Activated T-cell treated with anti-CD3 and anti-CD28 coated beads, Interleukin-2, amount 50 U/mL, for 4 hours (primary cell): ENCODE measurements at regions not wholly inside any gene's neighbourhood (a gene's known extent, or its start where the extent isn't known, plus 50 kb on each side); places are given as distances from the start of the nearest gene placed in this dataset.

Source experiments
- ATAC-seq, 2 donors: fragments of 200-7000 bp; cut with Tn5 transposase; one replicate each; pipeline ENCODE4 v1.10.0; 2021
- DNase-seq: peaks from one replicate; pipeline ENCODE4 v3.0.0-alpha.2; 2020
- H3K27me3 Mint-ChIP-seq: one replicate; pipeline ENCODE4 v1.8.0; 2021; ENCODE audit warnings: low read depth, mixed read lengths
- H3K36me3 Mint-ChIP-seq: one replicate; pipeline ENCODE4 v1.8.0; 2022; ENCODE audit warnings: mixed read lengths; ENCODE audit not compliant: insufficient read depth
- H3K4me1 Mint-ChIP-seq: one replicate; pipeline ENCODE4 v1.8.0; 2021; ENCODE audit warnings: low read depth, mixed read lengths
- H3K4me3 Mint-ChIP-seq: one replicate; pipeline ENCODE4 v1.8.0; 2021; ENCODE audit warnings: mild to moderate bottlenecking, moderate library complexity, mixed read lengths
- H3K9me3 Mint-ChIP-seq: one replicate; pipeline ENCODE4 v1.8.0; 2021; ENCODE audit warnings: mixed read lengths

DNA sequence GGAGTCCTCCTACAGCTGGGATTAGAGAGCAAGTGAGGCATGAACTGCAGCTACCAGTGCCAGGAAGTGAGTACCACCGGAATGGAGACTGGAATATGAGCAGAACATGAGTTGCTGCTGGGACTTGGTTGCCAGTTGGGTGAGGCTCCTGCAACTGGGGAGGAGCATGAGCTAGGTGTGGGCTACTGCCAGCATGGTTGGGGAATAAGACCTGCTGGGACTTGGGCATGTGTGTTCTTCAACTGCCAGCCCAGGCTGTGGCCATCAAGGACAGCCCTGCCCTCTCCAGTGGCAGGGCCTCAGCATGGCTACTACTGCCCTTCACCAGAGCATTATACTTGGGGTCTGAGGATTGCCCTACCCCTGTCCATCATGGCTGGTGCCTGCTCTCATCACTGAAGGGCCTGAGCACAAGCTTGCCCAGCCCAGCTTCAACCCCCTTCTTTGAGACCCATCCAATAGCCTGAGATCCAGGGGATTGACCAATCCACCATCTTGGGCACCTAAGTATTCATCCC lies 665.0 kb downstream of the ELAVL2 start:
- H3K4me3 Mint-ChIP-seq: no peak overlapping the region
- H3K36me3 Mint-ChIP-seq: no peaks in the 10 kb centered on the region
- H3K4me1 Mint-ChIP-seq: no peaks in the 10 kb centered on the region
- ATAC-seq (no peak), DNase-seq (no peak)
- peaks cover 11% of the 10 kb centered on the region for H3K9me3 Mint-ChIP-seq
- no peaks in the 10 kb centered on the region for H3K27me3 Mint-ChIP-seq

DNA sequence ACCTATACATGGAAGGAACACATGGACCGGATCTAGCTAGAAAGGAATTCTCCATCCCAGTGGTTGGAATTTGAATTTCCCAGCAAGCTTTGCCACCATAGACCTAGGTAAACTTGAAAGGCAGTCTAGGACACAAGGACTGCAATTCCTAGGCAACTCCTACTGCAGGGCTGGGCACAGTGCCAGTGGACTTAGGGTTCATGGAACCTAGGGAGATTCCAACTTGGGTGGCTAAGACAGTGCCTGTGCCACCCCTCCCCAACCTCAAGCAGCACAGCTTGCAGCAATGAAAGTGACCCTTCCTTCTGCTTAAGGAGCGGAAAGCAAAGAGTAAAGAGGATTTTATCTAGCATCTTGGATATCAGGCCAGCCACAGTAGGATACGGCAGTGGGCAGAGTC lies 663.3 kb downstream of the ELAVL2 start:
- Mint-ChIP-seq H3K4me3 (no peak overlapping the region), H3K27me3 (no peaks in the 10 kb centered on the region), H3K36me3 (no peaks in the 10 kb centered on the region), H3K9me3 (peaks cover 11% of the 10 kb centered on the region), H3K4me1 (no peaks in the 10 kb centered on the region)
- ATAC-seq: no peak
- DNase-seq: no peak

DNA sequence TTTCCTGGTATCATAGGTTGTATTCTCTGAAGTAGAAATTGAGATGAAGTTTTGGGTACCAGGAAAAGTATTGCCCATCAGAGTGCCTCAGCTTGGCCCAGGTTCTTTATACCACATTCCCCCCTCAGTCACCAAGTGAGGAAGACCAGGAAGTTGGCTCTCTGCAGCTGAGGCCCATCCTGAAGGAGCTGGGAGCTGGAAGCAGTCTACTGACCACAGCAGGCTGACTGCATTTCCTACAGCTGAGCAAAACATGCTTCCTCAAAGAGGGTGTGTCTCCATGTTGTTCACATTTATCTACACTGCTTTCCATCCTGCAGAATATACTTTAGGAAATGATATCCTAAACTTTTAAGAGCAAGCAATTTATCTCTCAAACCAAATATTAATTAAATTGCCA lies 654.6 kb downstream of the ELAVL2 start:
- DNase-seq: no peak
- H3K36me3 Mint-ChIP-seq: no peaks in the 10 kb centered on the region
- no peak overlapping the region for H3K4me3 Mint-ChIP-seq
- no peaks in the 10 kb centered on the region for H3K27me3 Mint-ChIP-seq
- H3K9me3 Mint-ChIP-seq: peaks cover 11% of the 10 kb centered on the region
- H3K4me1 Mint-ChIP-seq: no peaks in the 10 kb centered on the region
- no peak for ATAC-seq

DNA sequence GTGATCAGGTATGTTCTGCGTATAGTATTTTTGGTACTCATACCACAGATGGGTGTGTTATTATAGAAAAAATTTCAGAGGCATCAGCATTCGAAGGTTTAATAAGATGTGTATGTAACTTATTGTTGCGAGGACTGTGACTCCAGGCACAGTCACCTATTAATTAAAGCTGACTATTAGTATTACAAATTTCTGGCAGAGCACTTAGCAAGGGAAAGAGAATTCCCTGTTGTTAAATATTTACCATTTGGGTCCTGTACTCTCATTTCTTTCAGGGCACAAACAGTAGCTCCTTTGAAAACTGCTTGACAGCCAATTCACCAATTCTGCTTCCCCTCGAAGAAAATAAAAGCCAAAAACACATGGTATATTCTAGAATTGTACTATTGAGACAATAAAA lies 653.8 kb downstream of the ELAVL2 start:
- peaks cover 11% of the 10 kb centered on the region for H3K9me3 Mint-ChIP-seq
- DNase-seq (no peak), ATAC-seq (no peak)
- no peaks in the 10 kb centered on the region for H3K27me3 Mint-ChIP-seq
- no peak overlapping the region for H3K4me3 Mint-ChIP-seq
- H3K36me3 Mint-ChIP-seq: no peaks in the 10 kb centered on the region
- no peaks in the 10 kb centered on the region for H3K4me1 Mint-ChIP-seq

DNA sequence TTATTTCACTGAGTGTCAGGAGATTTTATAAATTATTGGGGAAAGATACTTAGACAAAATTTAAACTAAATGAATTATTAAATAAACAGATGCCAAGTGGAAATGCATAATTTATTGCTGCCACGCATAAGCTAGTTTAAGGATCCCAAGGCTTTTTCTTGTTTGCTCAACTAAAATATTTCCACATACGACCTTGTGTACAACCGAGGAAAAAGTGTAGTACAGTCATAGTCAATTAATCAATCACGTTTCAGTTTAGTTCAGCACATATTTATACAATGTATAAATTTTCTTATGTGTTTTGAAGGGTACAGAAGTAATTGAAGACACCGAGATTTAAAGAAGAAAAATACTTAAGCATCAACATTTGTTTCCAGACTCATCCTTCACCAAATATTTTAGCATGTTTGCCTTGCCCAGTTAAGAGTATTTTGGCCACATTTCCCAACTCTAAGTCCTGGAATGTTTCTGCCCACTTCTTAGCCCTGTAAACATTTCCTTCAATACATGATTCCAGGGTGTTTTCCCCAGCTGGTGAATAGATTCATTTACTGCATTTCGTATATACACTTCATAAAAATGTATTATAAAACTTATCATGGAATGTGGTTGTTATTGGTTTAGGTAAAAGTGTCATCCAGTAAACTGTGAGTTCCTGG lies 652.9 kb downstream of the ELAVL2 start:
- Mint-ChIP-seq H3K9me3 (peaks cover 11% of the 10 kb centered on the region), H3K27me3 (no peaks in the 10 kb centered on the region), H3K4me1 (no peaks in the 10 kb centered on the region), H3K36me3 (no peaks in the 10 kb centered on the region), H3K4me3 (no peak overlapping the region)
- DNase-seq (no peak), ATAC-seq (no peak)

DNA sequence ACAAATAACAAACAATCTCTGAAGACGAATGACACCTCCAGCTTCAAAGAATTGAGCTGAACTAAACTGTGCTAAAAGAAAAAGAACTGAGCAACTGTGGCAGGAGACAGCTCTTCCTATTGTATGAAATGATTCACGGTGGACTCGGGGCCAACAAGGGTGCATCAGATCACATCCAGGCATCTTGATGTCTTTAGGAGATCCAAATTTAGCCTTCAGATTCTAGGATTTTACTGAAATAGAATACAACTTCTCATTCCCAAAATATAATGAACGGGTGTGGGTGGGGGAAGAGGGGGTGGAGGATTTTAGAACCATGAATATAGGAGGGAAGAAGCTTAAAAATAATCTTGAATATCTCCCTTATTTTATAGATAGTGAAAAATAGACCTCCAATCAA lies 631.8 kb downstream of the ELAVL2 start:
- no peak for DNase-seq
- Mint-ChIP-seq H3K4me1 (no peaks in the 10 kb centered on the region), H3K4me3 (no peak overlapping the region), H3K9me3 (peaks cover 14% of the 10 kb centered on the region), H3K27me3 (no peaks in the 10 kb centered on the region), H3K36me3 (no peaks in the 10 kb centered on the region)
- ATAC-seq: no peak

DNA sequence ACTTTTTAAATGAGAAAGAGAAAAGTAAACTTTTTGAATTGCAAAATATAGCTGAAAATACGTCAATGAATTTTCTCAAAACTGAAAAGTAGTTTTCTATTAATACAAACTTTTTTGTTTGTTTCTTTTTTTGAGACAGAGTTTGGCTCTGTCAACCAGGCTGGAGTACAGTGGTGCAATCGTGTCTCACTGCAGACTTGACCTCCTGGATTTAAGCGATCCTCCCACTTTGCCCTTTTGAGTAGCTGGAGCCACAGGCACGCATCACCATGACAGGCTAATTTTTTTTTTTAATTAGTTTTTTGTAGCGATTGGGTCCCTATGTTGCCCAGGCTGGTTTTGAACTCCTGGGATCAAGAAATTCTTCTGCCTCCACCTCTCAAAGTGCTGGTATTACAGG lies 610.4 kb downstream of the ELAVL2 start:
- Mint-ChIP-seq H3K36me3 (no peaks in the 10 kb centered on the region), H3K27me3 (no peaks in the 10 kb centered on the region), H3K9me3 (peaks cover 5% of the 10 kb centered on the region), H3K4me3 (no peak overlapping the region), H3K4me1 (no peaks in the 10 kb centered on the region)
- DNase-seq (no peak), ATAC-seq (no peak)

DNA sequence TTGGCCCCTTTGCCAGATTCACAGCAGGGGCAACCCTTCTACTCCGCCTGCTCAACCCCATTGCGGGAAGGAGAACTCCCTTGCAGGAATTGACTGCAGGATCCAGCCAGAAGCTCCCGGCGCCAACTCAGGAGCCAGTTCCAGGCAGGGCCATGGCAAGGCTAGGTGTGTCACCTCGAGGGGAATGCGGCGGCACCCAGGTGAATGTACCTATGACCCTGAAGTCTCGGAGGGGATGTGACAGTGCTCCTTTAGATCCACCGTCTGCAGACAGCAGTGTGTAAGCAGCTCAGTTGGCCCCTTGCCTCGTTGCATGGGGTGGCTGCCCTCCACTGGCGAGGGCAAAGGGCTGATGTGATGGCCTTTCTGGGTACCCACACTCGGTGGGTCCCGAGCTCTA lies 606.6 kb downstream of the ELAVL2 start:
- no peaks in the 10 kb centered on the region for H3K4me1 Mint-ChIP-seq

DNA sequence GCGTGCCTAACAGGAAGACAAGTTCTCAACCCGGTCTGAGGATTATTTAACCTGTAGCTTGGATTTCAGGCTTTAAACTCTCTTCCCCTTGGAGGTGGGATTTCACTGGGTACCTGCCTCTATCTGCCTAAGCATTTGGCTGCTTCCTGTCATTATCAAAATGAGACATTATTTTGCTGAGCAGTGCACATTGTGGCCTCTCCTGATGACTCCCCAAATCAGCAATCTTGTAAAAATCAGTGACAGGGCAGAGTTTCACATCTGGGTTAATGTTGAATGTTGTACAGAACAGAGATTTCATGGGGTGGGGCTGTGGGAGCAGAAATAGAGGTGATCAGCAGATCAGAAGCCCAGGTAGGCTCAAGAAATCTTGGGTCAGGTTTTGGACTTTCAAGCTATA lies 605.9 kb downstream of the ELAVL2 start:
- no peak for DNase-seq

More for the DNA sequence above, 606.6 kb downstream of the ELAVL2 start:
- no peaks in the 10 kb centered on the region for H3K27me3 Mint-ChIP-seq
- no peaks in the 10 kb centered on the region for H3K36me3 Mint-ChIP-seq
- no peak overlapping the region for H3K4me3 Mint-ChIP-seq
- DNase-seq (no peak), ATAC-seq (no peak)
- H3K9me3 Mint-ChIP-seq: peaks cover 19% of the 10 kb centered on the region

DNA sequence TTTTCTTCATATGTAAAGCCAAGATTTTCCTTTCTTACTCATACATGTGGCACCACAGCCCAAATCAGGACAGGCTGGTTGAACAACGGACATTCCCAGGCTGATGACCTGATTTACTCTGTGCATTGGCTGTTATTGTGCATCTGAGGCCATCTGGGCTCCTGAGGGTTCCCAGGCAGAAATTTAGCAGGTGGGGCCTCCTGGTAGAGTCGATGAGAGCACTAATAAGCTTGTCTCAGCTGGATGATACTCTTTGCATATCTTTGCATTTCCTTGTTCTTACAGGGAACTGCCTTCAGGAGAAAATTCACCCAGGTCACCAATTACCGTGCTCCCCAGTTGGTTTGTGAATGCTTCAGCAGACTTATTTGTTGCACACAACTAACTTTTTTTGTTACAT lies 605.1 kb downstream of the ELAVL2 start:
- ATAC-seq (no peak), DNase-seq (no peak)
- no peaks in the 10 kb centered on the region for H3K27me3 Mint-ChIP-seq
- H3K4me3 Mint-ChIP-seq: no peak overlapping the region
- H3K9me3 Mint-ChIP-seq: peaks cover 23% of the 10 kb centered on the region
- no peaks in the 10 kb centered on the region for H3K4me1 Mint-ChIP-seq
- H3K36me3 Mint-ChIP-seq: no peaks in the 10 kb centered on the region

More for the DNA sequence above, 605.9 kb downstream of the ELAVL2 start:
- no peak for ATAC-seq
- H3K36me3 Mint-ChIP-seq: no peaks in the 10 kb centered on the region
- H3K4me3 Mint-ChIP-seq: no peak overlapping the region
- H3K4me1 Mint-ChIP-seq: no peaks in the 10 kb centered on the region
- no peaks in the 10 kb centered on the region for H3K27me3 Mint-ChIP-seq
- peaks cover 23% of the 10 kb centered on the region for H3K9me3 Mint-ChIP-seq

DNA sequence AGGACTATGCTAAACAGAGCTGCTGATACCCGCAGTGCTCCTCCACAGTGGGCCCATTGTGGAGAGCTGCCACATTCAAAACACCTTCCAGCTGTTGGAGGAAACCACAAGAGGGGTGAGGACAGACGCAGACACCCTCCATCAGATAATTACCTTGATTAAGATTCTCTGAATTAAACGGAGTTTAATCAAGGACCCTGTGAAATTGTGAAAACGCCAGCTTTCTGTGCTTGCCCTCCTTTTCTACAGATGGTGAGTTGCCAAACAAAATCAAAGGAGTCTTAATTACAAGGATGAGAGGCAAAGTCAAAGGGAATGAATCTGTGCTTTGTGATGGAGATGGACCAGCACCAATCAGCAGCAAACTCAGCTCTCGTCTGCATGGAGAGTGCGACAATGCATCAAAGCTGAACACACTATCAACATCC lies 596.1 kb downstream of the ELAVL2 start:
- H3K36me3 Mint-ChIP-seq: no peaks in the 10 kb centered on the region
- H3K4me1 Mint-ChIP-seq: no peaks in the 10 kb centered on the region

DNA sequence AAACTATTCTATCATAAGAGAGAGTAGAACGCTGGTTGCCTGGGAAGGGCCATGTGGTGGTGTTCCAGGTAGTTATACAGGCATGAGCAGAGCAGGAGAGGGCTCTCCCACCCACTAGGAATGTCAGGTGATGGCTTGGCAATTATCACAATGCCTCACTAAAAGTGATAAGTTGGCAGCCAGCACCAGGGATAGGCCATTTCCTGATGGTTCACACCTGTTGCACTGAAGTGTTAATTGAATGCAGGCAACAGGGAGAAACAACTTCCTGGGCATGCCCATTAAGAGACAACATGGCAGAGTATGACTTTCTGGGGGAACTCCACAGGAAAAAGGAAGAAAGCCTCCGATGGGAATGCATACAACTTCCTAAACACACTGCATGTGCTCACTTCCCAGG lies 593.2 kb downstream of the ELAVL2 start:
- H3K4me1 Mint-ChIP-seq: no peaks in the 10 kb centered on the region
- H3K4me3 Mint-ChIP-seq: no peak overlapping the region
- ATAC-seq (no peak), DNase-seq (no peak)
- no peaks in the 10 kb centered on the region for H3K27me3 Mint-ChIP-seq
- H3K9me3 Mint-ChIP-seq: peaks cover 7% of the 10 kb centered on the region
- no peaks in the 10 kb centered on the region for H3K36me3 Mint-ChIP-seq

More for the DNA sequence above, 596.1 kb downstream of the ELAVL2 start:
- no peak overlapping the region for H3K4me3 Mint-ChIP-seq
- ATAC-seq: no peak
- H3K9me3 Mint-ChIP-seq: peaks cover 10% of the 10 kb centered on the region
- no peaks in the 10 kb centered on the region for H3K27me3 Mint-ChIP-seq
- no peak for DNase-seq

DNA sequence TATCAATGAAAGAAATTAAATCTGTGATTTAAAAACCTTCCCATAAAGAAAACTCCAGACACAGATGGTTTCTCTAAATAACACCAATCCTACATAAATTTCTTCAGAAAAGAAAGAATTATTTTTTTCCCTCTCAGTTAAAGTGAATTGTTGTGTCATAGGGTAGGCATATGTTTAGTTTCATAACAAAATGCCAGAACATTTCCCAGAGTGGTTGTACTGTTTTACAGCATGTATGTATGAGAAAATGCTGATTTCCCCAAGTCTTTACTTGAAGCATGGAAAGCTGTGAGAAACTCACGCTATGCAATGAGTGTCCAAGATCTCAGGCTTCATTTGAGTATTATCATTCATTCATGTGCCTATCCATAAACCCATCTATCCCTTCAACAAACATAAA lies 582.5 kb downstream of the ELAVL2 start:
- Mint-ChIP-seq H3K4me1 (no peaks in the 10 kb centered on the region), H3K36me3 (no peaks in the 10 kb centered on the region), H3K4me3 (no peak overlapping the region), H3K27me3 (no peaks in the 10 kb centered on the region), H3K9me3 (peaks cover 26% of the 10 kb centered on the region)
- ATAC-seq: no peak
- no peak for DNase-seq

DNA sequence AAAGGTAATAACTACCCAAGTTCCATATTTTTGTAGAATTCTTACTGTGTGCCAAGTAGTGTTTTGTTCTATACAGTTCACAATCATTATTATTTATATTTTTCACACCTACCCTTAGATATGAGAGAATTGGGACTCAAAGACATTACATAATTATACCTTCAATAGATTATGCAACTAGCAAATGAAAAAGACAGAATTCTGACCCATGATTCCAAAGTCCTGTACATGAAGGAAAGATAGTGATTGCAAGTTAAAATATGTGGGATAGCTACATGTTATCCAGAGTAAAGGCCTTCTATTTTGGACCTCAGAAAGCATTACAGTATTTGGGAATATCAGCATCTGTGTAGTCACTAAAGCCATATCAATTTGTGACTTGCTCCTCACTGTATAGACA lies 581.0 kb downstream of the ELAVL2 start:
- Mint-ChIP-seq H3K27me3 (no peaks in the 10 kb centered on the region), H3K36me3 (no peaks in the 10 kb centered on the region), H3K4me3 (no peak overlapping the region), H3K9me3 (peaks cover 27% of the 10 kb centered on the region), H3K4me1 (no peaks in the 10 kb centered on the region)
- DNase-seq (no peak), ATAC-seq (no peak)

DNA sequence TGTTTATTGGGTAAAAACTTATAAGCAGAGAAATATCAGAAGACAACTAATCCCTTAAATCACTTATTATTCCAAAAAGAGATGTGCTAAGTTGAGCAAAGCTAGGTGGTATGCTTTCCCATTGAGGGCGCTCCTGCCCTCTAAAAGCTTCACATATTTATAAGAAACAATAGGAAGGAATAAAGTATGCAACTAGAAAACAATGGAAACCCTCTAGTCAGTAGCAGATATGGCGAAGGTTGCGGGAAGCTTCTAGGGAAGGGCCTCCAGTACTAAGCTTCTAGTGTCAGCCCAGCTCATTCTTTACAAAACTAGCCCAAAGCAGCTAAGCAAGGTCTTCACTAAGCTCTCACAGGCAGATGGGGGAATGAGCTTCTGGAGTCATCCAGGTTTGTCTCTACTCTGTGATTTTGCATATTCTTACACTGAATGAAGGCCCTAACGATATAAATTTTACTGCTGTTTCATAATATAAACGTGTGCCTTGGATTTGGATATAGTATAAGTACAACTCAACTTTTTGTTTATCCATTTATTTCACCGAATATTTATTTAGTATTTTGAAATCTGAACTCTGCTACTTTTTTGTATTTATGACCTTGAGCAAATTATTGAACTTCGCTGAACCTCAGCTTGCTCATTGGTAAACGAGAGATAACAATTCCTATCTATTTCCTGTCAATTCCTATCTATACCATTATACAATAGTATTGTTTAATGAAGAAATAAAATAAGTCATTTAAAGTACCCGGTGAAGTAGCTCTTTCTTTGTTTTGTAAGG lies 571.4 kb downstream of the ELAVL2 start:
- Mint-ChIP-seq H3K9me3 (peaks cover 14% of the 10 kb centered on the region), H3K4me1 (no peaks in the 10 kb centered on the region), H3K27me3 (no peaks in the 10 kb centered on the region), H3K4me3 (no peak overlapping the region), H3K36me3 (no peaks in the 10 kb centered on the region)
- no peak for DNase-seq
- no peak for ATAC-seq
